GM21528 (cell line): ENCODE measurements at regions not wholly inside any gene's neighbourhood (a gene's known extent, or its start where the extent isn't known, plus 50 kb on each side); places are given as distances from the start of the nearest gene placed in this dataset.
"Not testable (repeated sequence)": the region's sequence is repeated elsewhere in the genome, so short reads cannot be mapped to it uniquely, and the experiment has no call there.

Experiments used
- ATAC-seq: cut with Tn5 transposase; IDR thresholded peaks from one replicate; pipeline ENCODE4 v1.9.1; 2021; ENCODE audit warnings: mild to moderate bottlenecking, moderate library complexity; ENCODE audit not compliant: unreplicated experiment, low FRiP score

DNA sequence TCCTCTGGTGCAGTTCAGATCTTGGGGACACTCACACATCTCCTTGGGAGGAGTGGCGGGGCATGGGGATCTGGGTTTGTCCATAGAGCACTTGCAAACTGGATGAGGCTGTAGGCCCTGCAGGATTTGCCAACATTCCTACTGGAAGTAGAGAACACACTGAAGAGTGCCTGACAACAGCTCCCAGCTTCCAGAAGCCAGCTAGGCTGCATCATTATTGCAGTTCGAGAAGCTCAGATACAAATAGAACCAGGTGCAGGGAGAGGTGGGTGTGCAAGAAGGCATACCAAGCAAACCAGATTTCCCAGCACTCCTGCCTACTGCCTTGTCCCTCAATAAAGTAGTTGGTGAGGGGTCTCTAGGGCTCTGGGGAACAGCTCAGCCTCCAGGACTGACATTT lies 52.5 kb downstream of the RHOB start:
- no peak for ATAC-seq

- no peak for ATAC-seq
These were observed 55.1 kb downstream of the RHOB start for GRCh38 chr2:20501974-20502373.

DNA sequence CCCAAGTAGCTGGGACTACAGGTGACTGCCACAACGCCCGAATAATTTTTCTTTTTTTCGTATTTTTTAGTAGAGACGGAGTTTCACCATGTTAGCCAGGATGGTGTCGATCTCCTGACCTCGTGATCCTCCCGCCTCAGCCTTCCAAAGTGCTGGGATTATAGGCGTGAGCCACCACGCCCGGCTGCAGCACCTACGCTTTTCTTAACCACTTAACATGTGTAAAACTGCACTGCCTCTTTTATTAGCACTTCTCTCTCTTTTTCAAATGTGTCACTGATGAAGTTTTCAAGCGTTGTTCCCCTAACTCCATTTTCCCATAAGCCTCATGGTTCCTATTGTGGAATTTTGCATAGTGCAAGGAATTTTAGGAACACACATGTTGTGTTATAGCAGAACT lies 55.6 kb downstream of the RHOB start:
- not testable (repeated sequence) for ATAC-seq

- ATAC-seq, result no peak
These were observed 57.3 kb downstream of the RHOB start for GRCh38 chr2:20504174-20504573.

DNA sequence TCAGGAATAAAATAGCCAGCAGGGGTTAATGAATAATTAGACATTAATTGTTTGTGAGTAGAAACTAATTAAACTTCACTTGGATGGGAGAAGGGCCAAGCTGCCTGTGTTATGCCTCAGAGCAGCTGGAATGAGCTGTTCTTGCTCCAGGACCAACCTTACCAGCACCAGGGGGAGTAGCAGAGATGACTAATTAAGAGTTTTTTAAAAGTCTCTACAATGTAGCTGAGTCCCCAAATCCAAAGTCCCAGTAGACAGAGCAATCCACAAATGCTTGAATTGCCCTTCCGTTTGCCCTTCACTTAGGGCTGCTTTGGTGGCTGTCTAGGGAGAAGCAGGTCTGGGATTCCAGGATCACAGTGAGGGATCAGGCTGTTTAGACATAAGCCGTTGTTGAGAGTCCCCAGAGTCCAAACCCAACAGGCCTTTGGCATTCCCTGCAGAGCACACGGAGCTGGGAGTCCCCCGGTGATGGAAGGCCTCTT lies 59.4 kb downstream of the RHOB start:
- no peak for ATAC-seq

- ATAC-seq, result peak; percentile 91
These were observed 60.4 kb downstream of the RHOB start for GRCh38 chr2:20507166-20507692.

DNA sequence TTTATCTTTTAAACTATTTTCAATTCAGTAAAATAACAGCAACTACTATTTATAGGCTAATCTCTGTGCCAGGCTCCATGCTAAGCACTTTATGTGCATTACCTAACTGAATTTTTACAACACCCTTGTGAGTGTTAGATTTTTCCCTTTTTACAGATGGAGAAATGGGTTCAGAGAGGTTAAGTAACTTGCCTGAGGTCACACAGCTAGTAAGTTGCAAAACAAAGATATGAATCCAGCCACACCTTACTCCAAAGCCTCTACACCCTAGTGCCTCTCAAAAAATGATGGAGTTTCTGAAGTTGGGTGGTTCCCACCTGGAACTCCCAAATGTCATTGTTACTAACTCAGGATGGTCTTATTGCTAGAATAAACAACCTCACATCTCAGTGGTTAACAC lies 60.8 kb downstream of the RHOB start:
- ATAC-seq, result no peak

- ATAC-seq, result no peak
These were observed 62.5 kb downstream of the RHOB start for GRCh38 chr2:20509301-20509769.

- no peak for ATAC-seq
These were observed 63.1 kb downstream of the RHOB start for GRCh38 chr2:20509770-20510490.

DNA sequence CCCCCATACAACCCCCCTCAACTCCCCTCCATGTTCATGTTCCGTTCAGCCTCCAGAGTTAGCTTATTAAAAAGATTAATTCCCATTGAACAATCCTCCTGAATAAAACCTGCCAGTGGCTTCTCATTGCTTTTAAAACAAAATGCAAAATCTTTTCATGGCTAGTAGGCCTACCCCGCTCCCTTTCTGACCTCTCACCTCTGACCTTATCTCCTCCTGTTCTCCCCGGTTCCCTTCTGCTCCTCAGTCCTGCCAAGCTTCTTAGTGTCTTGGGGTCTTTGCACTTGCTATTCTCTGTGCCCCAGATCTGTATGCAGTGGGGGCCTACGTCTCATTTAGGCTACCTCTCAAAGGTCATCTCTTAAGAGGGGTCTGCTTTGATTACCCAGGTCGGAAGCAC lies 64.3 kb downstream of the RHOB start:
- ATAC-seq, result no peak

- ATAC-seq, result no peak
These were observed 65.3 kb downstream of the RHOB start for GRCh38 chr2:20512061-20512605.

- no peak for ATAC-seq
These were observed 67.1 kb downstream of the RHOB start for GRCh38 chr2:20513946-20514345.

- no peak for ATAC-seq
These were observed 67.9 kb downstream of the RHOB start for GRCh38 chr2:20514596-20515269.

DNA sequence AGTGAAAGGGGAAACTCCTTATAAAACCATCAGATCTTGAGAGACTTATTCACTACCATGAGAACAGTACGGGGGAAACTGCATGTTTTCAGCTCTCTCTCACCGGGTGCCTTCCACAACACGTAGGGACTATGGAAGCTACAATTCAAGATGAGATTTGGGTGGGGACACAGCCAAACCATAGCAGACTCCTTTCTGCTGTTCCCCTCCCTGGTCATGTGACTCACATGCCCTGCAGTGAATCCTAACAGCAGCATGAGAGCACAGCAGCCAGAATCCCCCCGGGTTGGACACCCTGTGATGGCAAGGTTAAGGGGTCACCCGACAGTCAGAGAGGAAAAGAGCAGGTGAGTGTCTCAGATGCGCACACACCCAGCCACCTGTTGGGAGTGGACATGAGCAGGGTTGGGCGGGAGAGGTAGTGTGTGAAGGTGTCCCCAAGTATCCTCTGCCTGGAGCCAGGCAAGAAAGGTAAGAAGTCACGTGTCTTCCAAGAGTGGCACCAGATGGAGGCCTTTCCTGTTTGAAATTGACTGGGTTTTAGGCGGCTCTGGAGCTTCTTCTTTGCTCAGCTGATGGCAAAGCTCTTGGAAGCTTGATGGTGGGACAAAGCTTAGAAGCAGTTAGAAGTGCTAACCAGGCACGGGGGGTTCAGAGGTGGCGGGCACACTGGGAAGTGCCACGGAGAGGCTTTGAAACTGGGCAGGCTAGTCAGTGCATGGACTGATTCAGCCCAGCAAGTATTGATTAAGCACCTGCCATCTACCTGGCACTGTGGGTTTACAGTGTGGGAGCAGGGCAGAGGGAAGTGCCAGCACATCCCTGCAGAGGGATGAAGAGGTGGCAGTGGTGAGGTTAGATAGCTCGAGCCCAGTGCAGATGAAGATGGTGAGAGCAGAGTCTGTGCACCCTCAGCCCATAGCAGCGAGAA lies 68.7 kb downstream of the RHOB start:
- ATAC-seq, result no peak

- no peak for ATAC-seq
These were observed 69.4 kb downstream of the RHOB start for GRCh38 chr2:20516291-20516645.

DNA sequence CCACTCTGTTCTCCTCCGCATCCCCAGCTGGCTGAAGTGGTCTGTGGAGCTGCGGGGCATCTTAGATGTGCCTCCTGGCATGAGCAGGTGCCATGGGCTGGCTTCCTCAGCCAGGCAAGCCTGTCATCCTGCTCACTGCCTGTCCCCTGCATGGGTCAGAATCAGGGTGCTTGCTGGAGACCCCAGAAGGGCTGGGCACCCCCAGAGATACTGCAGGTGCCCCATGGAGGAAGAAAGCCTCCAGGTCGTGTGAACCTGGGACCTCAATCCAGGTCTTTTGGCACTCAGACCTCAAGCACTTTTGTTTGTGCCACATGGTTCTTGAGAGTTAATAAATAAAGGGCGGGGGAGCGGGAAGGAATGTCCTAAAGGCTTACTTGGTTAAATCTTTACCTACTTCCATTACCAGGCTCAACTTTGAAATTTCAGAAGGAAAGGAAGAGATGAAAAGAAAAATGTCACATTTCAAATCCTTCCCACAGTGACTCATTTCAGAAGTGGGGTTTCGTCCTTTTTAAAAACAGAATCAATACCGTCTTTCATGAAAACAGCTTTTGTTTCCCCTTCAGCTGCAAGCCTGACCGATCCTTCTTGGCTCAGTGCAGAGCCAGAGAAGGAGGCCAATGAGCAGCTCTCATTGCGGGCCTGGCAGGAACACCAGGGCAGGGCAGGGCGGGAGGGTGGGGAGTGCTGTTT lies 69.9 kb downstream of the RHOB start:
- peak; percentile 88 for ATAC-seq

- no peak for ATAC-seq
These were observed 72.4 kb downstream of the RHOB start for GRCh38 chr2:20519309-20519708.

GRCh38 chr2:20520128-20520527 lies 73.3 kb downstream of the RHOB start:
- no peak for ATAC-seq

- ATAC-seq, result no peak
These were observed 74.3 kb downstream of the RHOB start for GRCh38 chr2:20521193-20521592.

DNA sequence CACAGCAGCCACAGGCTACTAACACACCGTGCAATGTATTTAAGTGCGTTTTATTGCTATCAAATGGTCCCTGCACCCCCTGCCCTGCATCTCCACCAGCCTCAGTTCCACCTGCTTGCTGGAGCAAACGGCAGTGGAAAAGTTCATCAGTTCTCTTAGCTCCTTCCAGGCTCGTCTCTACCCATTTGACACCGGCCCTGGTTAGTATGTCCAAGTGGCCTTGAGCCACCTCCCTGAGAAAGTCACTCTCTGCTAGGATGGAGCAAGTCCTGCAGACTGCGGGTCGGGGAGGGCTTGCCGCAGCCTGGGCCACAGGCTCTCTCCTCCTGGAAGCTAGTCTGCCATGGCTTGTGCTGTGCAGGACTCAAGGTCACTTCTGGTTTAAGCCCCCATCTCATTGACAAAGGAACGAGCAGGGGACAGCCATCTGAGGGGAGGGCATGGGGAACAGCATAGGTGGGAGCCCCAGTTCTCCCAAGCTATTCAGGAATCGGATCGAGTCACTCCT lies 74.9 kb downstream of the RHOB start:
- ATAC-seq, result no peak
